Ishikawa (cell line): ENCODE measurements at regions not wholly inside any gene's neighbourhood (a gene's known extent, or its start where the extent isn't known, plus 50 kb on each side); places are given as distances from the start of the nearest gene placed in this dataset.

Experiments used
- EP300 ChIP-seq: IDR thresholded peaks from 2 replicates; pipeline ENCODE4 v1.6.1; 2012; ENCODE audit warnings: borderline replicate concordance
- RAD21 ChIP-seq: IDR thresholded peaks from 2 replicates; pipeline ENCODE4 v1.6.1; 2012; ENCODE audit warnings: low read depth
- TAF1 ChIP-seq: IDR thresholded peaks from 2 replicates; pipeline ENCODE4 v1.6.1; 2012; ENCODE audit warnings: low read depth, mild to moderate bottlenecking
- TCF12 ChIP-seq: IDR thresholded peaks from 2 replicates; pipeline ENCODE4 v1.6.1; 2012; ENCODE audit warnings: low read depth
- TF ChIP-seq, protein P1 (sequence below): IDR thresholded peaks from 2 replicates; pipeline ENCODE4 v1.6.1; 2012
- TF ChIP-seq, protein P2 (sequence below): IDR thresholded peaks from 2 replicates; pipeline ENCODE4 v1.6.1; 2012
- TF ChIP-seq, protein P3 (sequence below): IDR thresholded peaks from 2 replicates; pipeline ENCODE4 v1.6.1; 2012; ENCODE audit warnings: low read depth, mild to moderate bottlenecking

DNA sequence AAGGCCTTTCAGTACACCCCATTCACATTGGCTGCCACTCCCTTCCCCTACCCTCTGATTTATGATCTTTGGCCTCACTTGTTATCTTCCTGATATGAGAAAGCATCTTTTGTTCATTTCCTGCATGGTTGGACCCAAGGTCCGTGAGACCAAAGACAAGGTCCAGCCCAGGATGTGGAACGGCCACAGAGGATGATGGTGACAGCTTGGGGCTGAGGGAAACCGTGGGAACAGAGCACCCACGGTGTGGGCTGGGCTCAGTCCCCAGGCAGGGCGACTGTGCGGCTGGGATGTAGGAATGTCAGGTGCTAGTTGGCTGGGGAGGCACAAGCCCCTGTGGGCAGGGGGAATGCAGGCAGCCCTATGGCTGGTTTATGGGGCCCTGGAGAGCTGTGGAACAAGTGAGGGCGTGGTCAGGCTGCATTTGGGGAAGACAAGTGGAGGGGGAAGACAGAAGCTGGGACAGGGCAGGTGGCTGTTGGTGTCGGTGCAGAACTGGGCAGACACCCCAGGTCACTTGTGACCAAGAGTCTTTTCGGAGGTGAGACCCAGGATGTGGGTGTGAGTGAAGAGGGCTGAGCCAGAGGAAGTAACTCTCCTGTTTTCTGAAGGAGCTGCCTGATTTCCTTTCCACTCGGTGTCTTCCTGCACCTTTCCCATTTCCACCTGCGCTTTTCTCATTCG lies 51.7 kb upstream of the IGFBP3 start:
- TF ChIP-seq, protein P1, sequence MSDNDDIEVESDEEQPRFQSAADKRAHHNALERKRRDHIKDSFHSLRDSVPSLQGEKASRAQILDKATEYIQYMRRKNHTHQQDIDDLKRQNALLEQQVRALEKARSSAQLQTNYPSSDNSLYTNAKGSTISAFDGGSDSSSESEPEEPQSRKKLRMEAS: no peak
- TF ChIP-seq EP300 (no peak), RAD21 (no peak), TAF1 (no peak), TCF12 (no peak)
- TF ChIP-seq, protein P2, sequence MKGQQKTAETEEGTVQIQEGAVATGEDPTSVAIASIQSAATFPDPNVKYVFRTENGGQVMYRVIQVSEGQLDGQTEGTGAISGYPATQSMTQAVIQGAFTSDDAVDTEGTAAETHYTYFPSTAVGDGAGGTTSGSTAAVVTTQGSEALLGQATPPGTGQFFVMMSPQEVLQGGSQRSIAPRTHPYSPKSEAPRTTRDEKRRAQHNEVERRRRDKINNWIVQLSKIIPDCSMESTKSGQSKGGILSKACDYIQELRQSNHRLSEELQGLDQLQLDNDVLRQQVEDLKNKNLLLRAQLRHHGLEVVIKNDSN: no peak
- TF ChIP-seq, protein P3, sequence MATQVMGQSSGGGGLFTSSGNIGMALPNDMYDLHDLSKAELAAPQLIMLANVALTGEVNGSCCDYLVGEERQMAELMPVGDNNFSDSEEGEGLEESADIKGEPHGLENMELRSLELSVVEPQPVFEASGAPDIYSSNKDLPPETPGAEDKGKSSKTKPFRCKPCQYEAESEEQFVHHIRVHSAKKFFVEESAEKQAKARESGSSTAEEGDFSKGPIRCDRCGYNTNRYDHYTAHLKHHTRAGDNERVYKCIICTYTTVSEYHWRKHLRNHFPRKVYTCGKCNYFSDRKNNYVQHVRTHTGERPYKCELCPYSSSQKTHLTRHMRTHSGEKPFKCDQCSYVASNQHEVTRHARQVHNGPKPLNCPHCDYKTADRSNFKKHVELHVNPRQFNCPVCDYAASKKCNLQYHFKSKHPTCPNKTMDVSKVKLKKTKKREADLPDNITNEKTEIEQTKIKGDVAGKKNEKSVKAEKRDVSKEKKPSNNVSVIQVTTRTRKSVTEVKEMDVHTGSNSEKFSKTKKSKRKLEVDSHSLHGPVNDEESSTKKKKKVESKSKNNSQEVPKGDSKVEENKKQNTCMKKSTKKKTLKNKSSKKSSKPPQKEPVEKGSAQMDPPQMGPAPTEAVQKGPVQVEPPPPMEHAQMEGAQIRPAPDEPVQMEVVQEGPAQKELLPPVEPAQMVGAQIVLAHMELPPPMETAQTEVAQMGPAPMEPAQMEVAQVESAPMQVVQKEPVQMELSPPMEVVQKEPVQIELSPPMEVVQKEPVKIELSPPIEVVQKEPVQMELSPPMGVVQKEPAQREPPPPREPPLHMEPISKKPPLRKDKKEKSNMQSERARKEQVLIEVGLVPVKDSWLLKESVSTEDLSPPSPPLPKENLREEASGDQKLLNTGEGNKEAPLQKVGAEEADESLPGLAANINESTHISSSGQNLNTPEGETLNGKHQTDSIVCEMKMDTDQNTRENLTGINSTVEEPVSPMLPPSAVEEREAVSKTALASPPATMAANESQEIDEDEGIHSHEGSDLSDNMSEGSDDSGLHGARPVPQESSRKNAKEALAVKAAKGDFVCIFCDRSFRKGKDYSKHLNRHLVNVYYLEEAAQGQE: no peak
